ENCODE measurements at regions not wholly inside any gene's neighbourhood (a gene's known extent, or its start where the extent isn't known, plus 50 kb on each side); places are given as distances from the start of the nearest gene placed in this dataset.

- TF ChIP-seq, protein P1, sequence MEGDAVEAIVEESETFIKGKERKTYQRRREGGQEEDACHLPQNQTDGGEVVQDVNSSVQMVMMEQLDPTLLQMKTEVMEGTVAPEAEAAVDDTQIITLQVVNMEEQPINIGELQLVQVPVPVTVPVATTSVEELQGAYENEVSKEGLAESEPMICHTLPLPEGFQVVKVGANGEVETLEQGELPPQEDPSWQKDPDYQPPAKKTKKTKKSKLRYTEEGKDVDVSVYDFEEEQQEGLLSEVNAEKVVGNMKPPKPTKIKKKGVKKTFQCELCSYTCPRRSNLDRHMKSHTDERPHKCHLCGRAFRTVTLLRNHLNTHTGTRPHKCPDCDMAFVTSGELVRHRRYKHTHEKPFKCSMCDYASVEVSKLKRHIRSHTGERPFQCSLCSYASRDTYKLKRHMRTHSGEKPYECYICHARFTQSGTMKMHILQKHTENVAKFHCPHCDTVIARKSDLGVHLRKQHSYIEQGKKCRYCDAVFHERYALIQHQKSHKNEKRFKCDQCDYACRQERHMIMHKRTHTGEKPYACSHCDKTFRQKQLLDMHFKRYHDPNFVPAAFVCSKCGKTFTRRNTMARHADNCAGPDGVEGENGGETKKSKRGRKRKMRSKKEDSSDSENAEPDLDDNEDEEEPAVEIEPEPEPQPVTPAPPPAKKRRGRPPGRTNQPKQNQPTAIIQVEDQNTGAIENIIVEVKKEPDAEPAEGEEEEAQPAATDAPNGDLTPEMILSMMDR (IDR thresholded peaks at IDR 0.05), result no peak
- no peak for TF ChIP-seq POLR2A (IDR thresholded peaks at IDR 0.05)
These were observed 167.4 kb upstream of the C1orf21 start for GRCh38 chr1:184219414-184219813.
